Common myeloid progenitor, CD34-positive (primary cell): ENCODE measurements at regions not wholly inside any gene's neighbourhood (a gene's known extent, or its start where the extent isn't known, plus 50 kb on each side); places are given as distances from the start of the nearest gene placed in this dataset.

Experiments used
- CTCF ChIA-PET: fragments of 350-600 bp; sonication (Branson Sonifier 250); formaldehyde crosslinking; loops from one replicate; lab custom pipeline; 2021; ENCODE audit warnings: antibody characterized with exemption; lab: Charles Lee
- POLR2A ChIA-PET: fragments of 350-600 bp; sonication (Branson Sonifier 250); formaldehyde crosslinking; loops from one replicate; lab custom pipeline; 2021; ENCODE audit warnings: antibody characterized with exemption; lab: Charles Lee
- DNase-seq, 3 donors: peaks; one replicate each; pipeline versions ENCODE4 v3.0.0 to v3.0.0-alpha.2; 2013
- H3K27ac ChIP-seq, 2 experiments: 1 replicate in 1 of 2; 2 replicates in 1 of 2; pipeline ENCODE4 v1.7.0; 2013; ENCODE audit warnings: inconsistent platforms in 2 of 2, low read length in 2 of 2, mild to moderate bottlenecking in 2 of 2, low read depth in 1 of 2, moderate library complexity in 1 of 2; ENCODE audit not compliant: severe bottlenecking in 2 of 2, insufficient read depth in 1 of 2, poor library complexity in 1 of 2
- H3K27me3 ChIP-seq, 5 experiments: replicated peaks in 2 of 5; 1 replicate in 3 of 5; 2 replicates in 2 of 5; pipeline versions ENCODE4 v1.6.1 to v1.7.0; 2013; ENCODE audit warnings: low read length in 4 of 5, mild to moderate bottlenecking in 2 of 5, moderate library complexity in 2 of 5, inconsistent platforms in 1 of 5; ENCODE audit not compliant: insufficient read depth in 5 of 5, control insufficient read depth in 4 of 5
- H3K36me3 ChIP-seq, 4 experiments: 1 replicate in 2 of 4; 2 replicates in 2 of 4; pipeline versions ENCODE4 v1.6.1 to v1.7.0; 2013; ENCODE audit warnings: low read length in 3 of 4, control low read depth in 1 of 4, mild to moderate bottlenecking in 1 of 4; ENCODE audit not compliant: control insufficient read depth in 4 of 4, insufficient read depth in 4 of 4
- H3K4me1 ChIP-seq, 4 experiments: 1 replicate in 3 of 4; 2 replicates in 1 of 4; pipeline versions ENCODE4 v1.6.1 to v1.7.1; 2013; ENCODE audit warnings: low read length in 3 of 4, mild to moderate bottlenecking in 3 of 4, control low read depth in 1 of 4, inconsistent platforms in 1 of 4, moderate library complexity in 1 of 4; ENCODE audit not compliant: control insufficient read depth in 4 of 4, insufficient read depth in 4 of 4; ENCODE audit errors: control extremely low read depth in 1 of 4
- H3K4me3 ChIP-seq, 7 experiments: 1 replicate in 4 of 7; 2 replicates in 3 of 7; pipeline versions ENCODE4 v1.5.1 to v1.7.0; 2013; ENCODE audit warnings: mild to moderate bottlenecking in 7 of 7, low read length in 6 of 7, moderate library complexity in 6 of 7, inconsistent platforms in 2 of 7, low read depth in 2 of 7, control low read depth in 1 of 7; ENCODE audit not compliant: insufficient read depth in 4 of 7, control insufficient read depth in 1 of 7; ENCODE audit errors: extremely low read depth in 1 of 7
- H3K9me3 ChIP-seq, 5 experiments: 1 replicate in 4 of 5; 2 replicates in 1 of 5; pipeline versions ENCODE4 v1.6.1 to v1.7.1; 2013; ENCODE audit warnings: low read length in 4 of 5, mild to moderate bottlenecking in 2 of 5, inconsistent platforms in 1 of 5, low read depth in 1 of 5, moderate library complexity in 1 of 5; ENCODE audit not compliant: control insufficient read depth in 4 of 5, insufficient read depth in 2 of 5; ENCODE audit errors: control extremely low read depth in 1 of 5
- WGBS: methylation state at CpG from one replicate; pipeline ENCODE4 v1.1.5; 2013; ENCODE audit not compliant: insufficient coverage; 5-methylcytosine and 5-hydroxymethylcytosine counted together

DNA sequence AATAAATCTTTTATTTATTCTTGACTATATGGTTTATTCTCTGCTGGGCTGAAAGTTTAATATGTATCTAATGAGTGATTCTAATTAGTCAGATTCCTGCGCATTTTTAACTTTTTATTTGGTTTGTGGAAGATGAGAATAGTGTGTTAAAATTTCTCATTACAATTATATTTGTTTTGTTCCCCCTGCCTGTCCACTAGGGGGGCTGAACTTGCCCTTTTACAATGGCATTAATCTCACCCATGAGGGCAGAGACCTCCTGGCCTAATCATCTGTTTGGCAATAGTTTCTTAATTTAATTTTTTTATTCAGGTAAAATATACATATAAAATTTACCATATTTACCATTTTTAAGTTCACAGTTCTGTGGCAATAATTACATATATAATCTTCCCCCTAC is 278.5 kb upstream of the NPY start:
- Histone ChIP-seq H3K27ac (no peak overlapping the region), H3K27me3 (no peaks in the 10 kb centered on the region), H3K36me3 (no peaks in the 10 kb centered on the region), H3K4me1 (no peaks in the 10 kb centered on the region), H3K4me3 (no peak overlapping the region), H3K9me3 (peaks cover 0 to 1% (median 0%) of the 10 kb centered on the region in 5 experiments)
- ChIA-PET CTCF (no interaction called here), POLR2A (no interaction called here)
- no peak for DNase-seq
- WGBS: no CpG with 5 or more reads among the region's 1 CpG

- POLR2A ChIA-PET: no interaction called here
- WGBS: no CpG with 5 or more reads among the region's 1 CpG
Measured at GRCh38 chr7:24010495-24010894, 273.5 kb upstream of the NPY start.

DNA sequence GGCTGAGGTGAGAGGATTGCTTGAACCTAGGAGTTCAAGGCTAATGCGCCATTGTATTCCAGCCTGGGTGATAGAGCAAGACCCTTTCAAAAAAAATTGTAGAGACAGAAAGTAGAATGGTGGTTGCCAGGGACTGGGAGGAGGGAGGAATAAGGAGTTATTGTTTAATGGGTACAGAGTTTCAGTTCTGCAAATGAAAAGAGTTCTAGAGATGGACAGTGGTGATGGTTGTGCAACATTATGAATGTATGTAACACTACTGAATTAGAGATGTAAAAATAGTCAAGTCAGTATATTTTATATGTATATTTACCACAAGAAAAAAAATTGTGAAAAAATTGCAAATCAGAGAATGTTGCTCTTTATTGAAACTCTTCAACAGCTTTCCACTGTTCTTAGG is 266.5 kb upstream of the NPY start:
- ChIA-PET POLR2A (no interaction called here), CTCF (no interaction called here)
- Histone ChIP-seq H3K36me3 (no peaks in the 10 kb centered on the region), H3K4me3 (no peak overlapping the region), H3K27ac (no peak overlapping the region), H3K4me1 (no peaks in the 10 kb centered on the region), H3K27me3 (peaks cover 0 to 6% (median 0%) of the 10 kb centered on the region in 5 experiments), H3K9me3 (peaks cover 0 to 5% (median 0%) of the 10 kb centered on the region in 5 experiments)
- no peak for DNase-seq
- 100% methylated on average over 1 of the region's 1 CpG for WGBS

More at GRCh38 chr7:24010495-24010894, 273.5 kb upstream of the NPY start:
- no peak overlapping the region for H3K4me3 ChIP-seq
- no peak for DNase-seq
- H3K27ac ChIP-seq: no peak overlapping the region
- H3K27me3 ChIP-seq: no peaks in the 10 kb centered on the region
- H3K9me3 ChIP-seq: peaks cover 0 to 10% (median 4%) of the 10 kb centered on the region in 5 experiments
- H3K36me3 ChIP-seq: no peaks in the 10 kb centered on the region
- H3K4me1 ChIP-seq: no peaks in the 10 kb centered on the region
- CTCF ChIA-PET: no interaction called here

- 100% methylated on average over 1 of the region's 2 CpGs for WGBS
- H3K27ac ChIP-seq: no peak overlapping the region
- no peak overlapping the region for H3K4me3 ChIP-seq
- peaks cover 0 to 2% (median 0%) of the 10 kb centered on the region in 5 experiments for H3K9me3 ChIP-seq
- DNase-seq: no peak
- no peaks in the 10 kb centered on the region for H3K4me1 ChIP-seq
- H3K27me3 ChIP-seq: peaks cover 0 to 6% (median 0%) of the 10 kb centered on the region in 5 experiments
- ChIA-PET POLR2A (no interaction called here), CTCF (no interaction called here)
- H3K36me3 ChIP-seq: no peaks in the 10 kb centered on the region
Measured at GRCh38 chr7:24018331-24018730, 265.7 kb upstream of the NPY start.

DNA sequence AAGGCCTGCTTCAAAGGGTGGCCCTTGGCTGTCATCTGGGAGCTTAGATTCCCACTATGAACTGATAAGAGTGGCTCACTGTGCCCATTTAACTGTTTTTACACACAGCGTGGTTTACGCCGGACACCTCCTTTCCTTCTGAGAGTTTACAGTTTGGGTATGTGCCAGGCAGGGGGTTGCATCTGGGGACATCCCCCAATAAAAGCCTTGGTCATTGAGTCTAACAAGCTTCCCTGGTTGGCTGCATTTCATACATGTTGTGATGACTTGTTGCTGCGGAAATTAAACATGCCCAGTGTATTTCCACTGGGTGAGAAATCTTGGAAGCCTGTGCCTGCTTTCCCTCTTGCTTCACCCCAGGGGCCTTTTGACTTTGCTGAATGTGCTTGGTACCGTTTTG is 264.1 kb upstream of the NPY start:
- WGBS: 78% methylated on average over 5 of the region's 5 CpGs
- H3K9me3 ChIP-seq: no peaks in the 10 kb centered on the region
- no peaks in the 10 kb centered on the region for H3K36me3 ChIP-seq
- H3K4me3 ChIP-seq: no peak overlapping the region
- POLR2A ChIA-PET: no interaction called here
- H3K27me3 ChIP-seq: peaks cover 0 to 8% (median 0%) of the 10 kb centered on the region in 5 experiments
- no peak for DNase-seq
- no peak overlapping the region for H3K27ac ChIP-seq
- CTCF ChIA-PET: no interaction called here
- no peaks in the 10 kb centered on the region for H3K4me1 ChIP-seq

DNA sequence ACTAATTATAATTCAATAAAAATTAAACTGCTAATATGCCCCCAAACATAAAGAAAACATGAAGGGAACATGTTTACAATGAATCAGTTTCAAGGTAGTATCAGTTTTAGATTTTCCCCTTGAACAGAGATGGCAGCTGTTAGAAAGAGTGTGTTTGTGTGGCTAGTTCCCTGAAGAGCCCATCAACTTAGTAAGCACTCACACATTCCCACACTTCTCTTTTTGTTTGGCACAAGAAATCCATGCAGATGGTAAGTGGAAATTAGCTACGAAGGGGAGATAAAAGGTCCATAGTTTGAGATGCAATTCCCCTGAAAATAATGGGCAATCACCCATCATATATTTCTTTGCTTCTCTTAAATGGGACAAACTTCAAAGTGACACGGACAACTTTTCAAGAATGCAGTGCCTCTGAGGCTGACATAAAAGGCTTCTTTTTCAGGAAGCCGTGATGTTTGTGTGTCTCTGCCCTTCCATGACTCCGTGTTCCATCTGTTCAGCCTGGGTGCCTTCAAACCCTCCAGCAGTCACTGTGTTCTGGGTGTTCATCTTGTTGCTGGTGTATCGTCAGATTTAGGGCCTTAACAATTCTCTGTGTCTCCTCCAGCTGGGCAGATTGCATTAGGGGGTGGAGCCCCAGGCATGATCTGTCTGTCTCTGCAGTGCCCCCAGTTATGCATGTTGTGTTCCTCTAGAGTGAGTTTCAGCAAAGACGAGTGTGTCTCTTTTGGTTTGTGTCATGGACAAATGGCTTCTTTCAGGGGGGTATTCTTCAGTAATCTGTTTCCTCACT is 259.5 kb upstream of the NPY start:
- WGBS: 94% methylated on average over 6 of the region's 6 CpGs
- Histone ChIP-seq H3K27ac (no peak overlapping the region), H3K36me3 (no peaks in the 10 kb centered on the region), H3K9me3 (no peaks in the 10 kb centered on the region), H3K4me3 (no peak overlapping the region), H3K4me1 (no peaks in the 10 kb centered on the region), H3K27me3 (peaks cover 0 to 8% (median 0%) of the 10 kb centered on the region in 5 experiments)
- CTCF ChIA-PET: no interaction called here
- no peak for DNase-seq
- POLR2A ChIA-PET: no interaction called here

DNA sequence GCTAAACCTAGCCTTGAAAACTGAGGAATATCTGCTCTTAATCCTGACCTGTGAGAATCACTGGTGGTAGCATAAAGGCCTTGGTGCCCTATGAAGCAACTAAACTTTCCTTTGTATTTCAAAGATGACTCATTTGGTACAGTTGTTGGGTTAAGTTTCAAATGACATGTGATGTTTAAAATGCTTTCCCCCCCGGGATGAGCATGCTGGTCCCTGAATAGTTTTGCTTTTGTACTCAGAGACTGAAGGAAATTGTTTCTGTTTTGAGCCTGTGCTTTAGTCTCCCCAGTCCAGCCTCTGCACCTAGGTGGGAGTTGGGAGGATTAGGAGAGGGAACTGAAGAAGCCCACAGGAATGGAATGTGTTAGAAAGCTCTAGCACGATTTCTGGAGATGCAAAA is 258.9 kb upstream of the NPY start:
- CTCF ChIA-PET: no interaction called here
- WGBS: 50% methylated on average over 1 of the region's 2 CpGs

More for the DNA sequence above, 258.9 kb upstream of the NPY start:
- POLR2A ChIA-PET: no interaction called here
- H3K27me3 ChIP-seq: peaks cover 0 to 8% (median 0%) of the 10 kb centered on the region in 5 experiments
- no peak for DNase-seq
- H3K4me3 ChIP-seq: no peak overlapping the region
- no peaks in the 10 kb centered on the region for H3K36me3 ChIP-seq
- no peaks in the 10 kb centered on the region for H3K9me3 ChIP-seq
- H3K4me1 ChIP-seq: no peaks in the 10 kb centered on the region
- H3K27ac ChIP-seq: no peak overlapping the region
